Thyroid gland (tissue), 4 donors: ENCODE measurements at regions not wholly inside any gene's neighbourhood (a gene's known extent, or its start where the extent isn't known, plus 50 kb on each side); places are given as distances from the start of the nearest gene placed in this dataset.
"Not testable (repeated sequence)": the region's sequence is repeated elsewhere in the genome, so short reads cannot be mapped to it uniquely, and the experiment has no call there.

Source experiments
- POLR2A ChIP-seq, 2 donors: fragments of 450-650 bp; IDR thresholded peaks; one replicate each; pipeline ENCODE4 v1.6.1; 2017; ENCODE audit warnings: antibody characterized with exemption in 2 of 2, mild to moderate bottlenecking in 2 of 2, moderate library complexity in 1 of 2
- TF ChIP-seq, protein P1 (sequence below), 6 experiments: fragments of 200-600 bp in 3 of 6; fragments of 450-650 bp in 3 of 6; sonication (generic) in 3 of 6; IDR thresholded peaks; one replicate each; pipeline ENCODE4 v1.5.1; 2016 to 2019; ENCODE audit warnings: antibody characterized with exemption in 6 of 6, mild to moderate bottlenecking in 2 of 6, inconsistent platforms in 1 of 6, moderate library complexity in 1 of 6

DNA sequence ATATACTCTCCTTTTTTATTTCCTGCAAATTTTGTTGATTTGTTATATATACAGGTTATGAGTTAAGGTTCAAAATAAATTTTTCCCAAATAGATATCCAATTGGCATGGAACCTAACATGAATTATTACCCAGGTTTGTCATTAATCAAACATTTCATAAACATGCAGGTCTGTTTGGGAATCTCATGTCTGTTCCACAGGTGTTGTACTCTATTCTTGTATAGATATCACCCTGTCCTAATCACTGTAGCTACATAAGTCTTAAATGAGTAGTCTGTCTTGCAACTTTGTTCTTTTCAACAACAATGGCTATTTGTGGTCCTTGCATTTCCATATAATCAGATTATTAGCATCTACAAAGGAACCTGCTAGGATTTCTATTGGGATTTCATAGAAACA is 121.9 kb downstream of the LIMS4 start:
- TF ChIP-seq POLR2A (IDR thresholded peaks at IDR 0.05), result not testable (repeated sequence)
- TF ChIP-seq, protein P1, sequence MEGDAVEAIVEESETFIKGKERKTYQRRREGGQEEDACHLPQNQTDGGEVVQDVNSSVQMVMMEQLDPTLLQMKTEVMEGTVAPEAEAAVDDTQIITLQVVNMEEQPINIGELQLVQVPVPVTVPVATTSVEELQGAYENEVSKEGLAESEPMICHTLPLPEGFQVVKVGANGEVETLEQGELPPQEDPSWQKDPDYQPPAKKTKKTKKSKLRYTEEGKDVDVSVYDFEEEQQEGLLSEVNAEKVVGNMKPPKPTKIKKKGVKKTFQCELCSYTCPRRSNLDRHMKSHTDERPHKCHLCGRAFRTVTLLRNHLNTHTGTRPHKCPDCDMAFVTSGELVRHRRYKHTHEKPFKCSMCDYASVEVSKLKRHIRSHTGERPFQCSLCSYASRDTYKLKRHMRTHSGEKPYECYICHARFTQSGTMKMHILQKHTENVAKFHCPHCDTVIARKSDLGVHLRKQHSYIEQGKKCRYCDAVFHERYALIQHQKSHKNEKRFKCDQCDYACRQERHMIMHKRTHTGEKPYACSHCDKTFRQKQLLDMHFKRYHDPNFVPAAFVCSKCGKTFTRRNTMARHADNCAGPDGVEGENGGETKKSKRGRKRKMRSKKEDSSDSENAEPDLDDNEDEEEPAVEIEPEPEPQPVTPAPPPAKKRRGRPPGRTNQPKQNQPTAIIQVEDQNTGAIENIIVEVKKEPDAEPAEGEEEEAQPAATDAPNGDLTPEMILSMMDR (IDR thresholded peaks at IDR 0.05), result not testable (repeated sequence)
